ENCODE measurements at regions not wholly inside any gene's neighbourhood (a gene's known extent, or its start where the extent isn't known, plus 50 kb on each side); places are given as distances from the start of the nearest gene placed in this dataset.

DNA sequence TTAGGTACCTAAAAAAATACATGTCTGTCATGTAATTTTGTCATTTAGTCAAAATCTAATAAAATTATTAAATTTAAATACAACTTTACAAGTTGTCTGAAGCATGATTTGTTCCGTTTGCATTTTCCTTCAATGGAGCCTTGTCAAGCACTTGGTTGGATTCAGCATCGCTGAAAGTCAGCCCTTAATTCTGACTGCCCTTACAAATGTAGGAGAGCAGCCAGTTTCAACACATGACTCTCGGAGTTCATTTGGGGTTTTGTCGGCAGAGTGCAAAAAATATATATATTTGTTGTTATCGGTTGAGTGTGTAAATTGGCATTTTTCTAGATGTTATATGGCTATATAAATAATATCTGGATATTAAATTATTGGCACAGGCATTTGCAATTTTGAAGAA, 180.6 kb downstream of the RPS12 start:
- H4K20me1 ChIP-seq (ENCODE audit: insufficient read depth): no peaks in the 10 kb centered on the region
- H3K27ac ChIP-seq (ENCODE audit: low read depth in 2 of 2, low read length in 1 of 2): no peak overlapping the region
- H3K36me3 ChIP-seq (replicated peaks in 1 of 2; ENCODE audit: control insufficient read depth in 1 of 2, insufficient read depth in 2 of 2, low read length in 1 of 2): no peaks in the 10 kb centered on the region
- no peak overlapping the region for H3K9ac ChIP-seq
- H3K4me2 ChIP-seq: no peak overlapping the region
- H3K4me3 ChIP-seq (ENCODE audit: low read depth in 2 of 2, low read length in 1 of 2): no peak overlapping the region
- CTCF ChIA-PET: no interaction called here
- H3K4me1 ChIP-seq (ENCODE audit: control insufficient read depth in 1 of 2, insufficient read depth in 2 of 2, low read depth in 1 of 2, low read length in 1 of 2): no peaks in the 10 kb centered on the region
- DNase-seq: no peak
- TF ChIP-seq GATA2 (CRISPR knock-in tag; IDR thresholded peaks at IDR 0.05) (no peak), MXI1 (IDR thresholded peaks at IDR 0.05; ENCODE audit: low read depth, low read length) (no peak), CHD2 (IDR thresholded peaks at IDR 0.05; ENCODE audit: low read length, partially characterized antibody) (no peak), FOXM1 (IDR thresholded peaks at IDR 0.05; ENCODE audit: low read depth) (no peak), FOSL2 (IDR thresholded peaks at IDR 0.05; ENCODE audit: borderline replicate concordance, low read depth) (no peak), RCOR1 (IDR thresholded peaks at IDR 0.05; ENCODE audit: low read length) (no peak)
- TF ChIP-seq, protein P1, sequence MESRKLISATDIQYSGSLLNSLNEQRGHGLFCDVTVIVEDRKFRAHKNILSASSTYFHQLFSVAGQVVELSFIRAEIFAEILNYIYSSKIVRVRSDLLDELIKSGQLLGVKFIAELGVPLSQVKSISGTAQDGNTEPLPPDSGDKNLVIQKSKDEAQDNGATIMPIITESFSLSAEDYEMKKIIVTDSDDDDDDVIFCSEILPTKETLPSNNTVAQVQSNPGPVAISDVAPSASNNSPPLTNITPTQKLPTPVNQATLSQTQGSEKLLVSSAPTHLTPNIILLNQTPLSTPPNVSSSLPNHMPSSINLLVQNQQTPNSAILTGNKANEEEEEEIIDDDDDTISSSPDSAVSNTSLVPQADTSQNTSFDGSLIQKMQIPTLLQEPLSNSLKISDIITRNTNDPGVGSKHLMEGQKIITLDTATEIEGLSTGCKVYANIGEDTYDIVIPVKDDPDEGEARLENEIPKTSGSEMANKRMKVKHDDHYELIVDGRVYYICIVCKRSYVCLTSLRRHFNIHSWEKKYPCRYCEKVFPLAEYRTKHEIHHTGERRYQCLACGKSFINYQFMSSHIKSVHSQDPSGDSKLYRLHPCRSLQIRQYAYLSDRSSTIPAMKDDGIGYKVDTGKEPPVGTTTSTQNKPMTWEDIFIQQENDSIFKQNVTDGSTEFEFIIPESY (IDR thresholded peaks at IDR 0.05; ENCODE audit: borderline replicate concordance, low read depth): no peak
- TF ChIP-seq, protein P2, sequence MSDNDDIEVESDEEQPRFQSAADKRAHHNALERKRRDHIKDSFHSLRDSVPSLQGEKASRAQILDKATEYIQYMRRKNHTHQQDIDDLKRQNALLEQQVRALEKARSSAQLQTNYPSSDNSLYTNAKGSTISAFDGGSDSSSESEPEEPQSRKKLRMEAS (IDR thresholded peaks at IDR 0.05; ENCODE audit: low read depth): no peak
- POLR2A ChIA-PET: no interaction called here
- no peaks in the 10 kb centered on the region for H3F3A ChIP-seq (replicated peaks; ENCODE audit: insufficient read depth)
- no peak overlapping the region for H2AFZ ChIP-seq (ENCODE audit: low read depth)
- no peaks in the 10 kb centered on the region for H3K79me2 ChIP-seq (ENCODE audit: insufficient read depth)
- H3K27me3 ChIP-seq (ENCODE audit: insufficient read depth): no peaks in the 10 kb centered on the region
- no peaks in the 10 kb centered on the region for H3K9me3 ChIP-seq
- WGBS (ENCODE audit: low lambda C conversion rate): 72% methylated on average over 5 of the region's 5 CpGs
- no peaks in the 10 kb centered on the region for H3K9me2 ChIP-seq

DNA sequence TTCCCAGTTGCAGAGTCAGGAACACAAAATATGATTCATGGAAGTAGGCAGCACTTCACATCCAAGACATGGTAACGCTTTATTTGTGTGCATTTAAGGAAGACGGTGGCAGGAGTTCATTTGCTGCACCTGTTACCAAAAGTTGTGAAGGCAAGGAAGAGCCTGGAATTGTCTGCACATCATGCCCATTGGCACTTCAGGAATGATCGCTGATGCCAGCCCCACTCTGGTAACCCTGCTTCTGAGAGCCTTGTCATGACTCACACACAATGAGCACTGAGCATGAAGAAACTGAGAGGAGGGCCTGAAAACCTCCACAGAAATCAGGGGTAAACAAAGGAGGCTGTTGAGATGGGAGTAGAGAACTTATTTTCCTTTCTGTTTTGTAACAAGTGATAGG, 181.1 kb downstream of the RPS12 start:
- H3K27me3 ChIP-seq (ENCODE audit: insufficient read depth): no peaks in the 10 kb centered on the region
- TF ChIP-seq, protein P3, sequence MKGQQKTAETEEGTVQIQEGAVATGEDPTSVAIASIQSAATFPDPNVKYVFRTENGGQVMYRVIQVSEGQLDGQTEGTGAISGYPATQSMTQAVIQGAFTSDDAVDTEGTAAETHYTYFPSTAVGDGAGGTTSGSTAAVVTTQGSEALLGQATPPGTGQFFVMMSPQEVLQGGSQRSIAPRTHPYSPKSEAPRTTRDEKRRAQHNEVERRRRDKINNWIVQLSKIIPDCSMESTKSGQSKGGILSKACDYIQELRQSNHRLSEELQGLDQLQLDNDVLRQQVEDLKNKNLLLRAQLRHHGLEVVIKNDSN (IDR thresholded peaks at IDR 0.05; ENCODE audit: borderline replicate concordance, low read depth): no peak
- no peak for TF ChIP-seq FOXJ3 (CRISPR knock-in tag; IDR thresholded peaks at IDR 0.05)
- TF ChIP-seq EP300 (IDR thresholded peaks at IDR 0.05; ENCODE audit: borderline replicate concordance in 1 of 2, low read depth in 1 of 2, low read length in 1 of 2): no peak
- TF ChIP-seq ELF1 (IDR thresholded peaks at IDR 0.05): no peak
- TF ChIP-seq SIN3A (IDR thresholded peaks at IDR 0.05; ENCODE audit: borderline replicate concordance, low read depth, low read length): no peak
- no peak for TF ChIP-seq GABPA (IDR thresholded peaks at IDR 0.05; ENCODE audit: low read depth)
- TF ChIP-seq TCF12 (IDR thresholded peaks at IDR 0.05): no peak
- TF ChIP-seq, protein P4, sequence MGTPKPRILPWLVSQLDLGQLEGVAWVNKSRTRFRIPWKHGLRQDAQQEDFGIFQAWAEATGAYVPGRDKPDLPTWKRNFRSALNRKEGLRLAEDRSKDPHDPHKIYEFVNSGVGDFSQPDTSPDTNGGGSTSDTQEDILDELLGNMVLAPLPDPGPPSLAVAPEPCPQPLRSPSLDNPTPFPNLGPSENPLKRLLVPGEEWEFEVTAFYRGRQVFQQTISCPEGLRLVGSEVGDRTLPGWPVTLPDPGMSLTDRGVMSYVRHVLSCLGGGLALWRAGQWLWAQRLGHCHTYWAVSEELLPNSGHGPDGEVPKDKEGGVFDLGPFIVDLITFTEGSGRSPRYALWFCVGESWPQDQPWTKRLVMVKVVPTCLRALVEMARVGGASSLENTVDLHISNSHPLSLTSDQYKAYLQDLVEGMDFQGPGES (IDR thresholded peaks at IDR 0.05; ENCODE audit: low read depth, low read length): no peak
- TF ChIP-seq SMC3 (IDR thresholded peaks at IDR 0.05; ENCODE audit: low read depth, low read length): no peak
- TF ChIP-seq MEF2A (IDR thresholded peaks at IDR 0.05; ENCODE audit: borderline replicate concordance, low read depth): no peak
- TF ChIP-seq, protein P5, sequence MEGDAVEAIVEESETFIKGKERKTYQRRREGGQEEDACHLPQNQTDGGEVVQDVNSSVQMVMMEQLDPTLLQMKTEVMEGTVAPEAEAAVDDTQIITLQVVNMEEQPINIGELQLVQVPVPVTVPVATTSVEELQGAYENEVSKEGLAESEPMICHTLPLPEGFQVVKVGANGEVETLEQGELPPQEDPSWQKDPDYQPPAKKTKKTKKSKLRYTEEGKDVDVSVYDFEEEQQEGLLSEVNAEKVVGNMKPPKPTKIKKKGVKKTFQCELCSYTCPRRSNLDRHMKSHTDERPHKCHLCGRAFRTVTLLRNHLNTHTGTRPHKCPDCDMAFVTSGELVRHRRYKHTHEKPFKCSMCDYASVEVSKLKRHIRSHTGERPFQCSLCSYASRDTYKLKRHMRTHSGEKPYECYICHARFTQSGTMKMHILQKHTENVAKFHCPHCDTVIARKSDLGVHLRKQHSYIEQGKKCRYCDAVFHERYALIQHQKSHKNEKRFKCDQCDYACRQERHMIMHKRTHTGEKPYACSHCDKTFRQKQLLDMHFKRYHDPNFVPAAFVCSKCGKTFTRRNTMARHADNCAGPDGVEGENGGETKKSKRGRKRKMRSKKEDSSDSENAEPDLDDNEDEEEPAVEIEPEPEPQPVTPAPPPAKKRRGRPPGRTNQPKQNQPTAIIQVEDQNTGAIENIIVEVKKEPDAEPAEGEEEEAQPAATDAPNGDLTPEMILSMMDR (IDR thresholded peaks at IDR 0.05): no peak
- no peak for TF ChIP-seq NRF1 (IDR thresholded peaks at IDR 0.05; ENCODE audit: low read depth, low read length)
- TF ChIP-seq JUND (IDR thresholded peaks at IDR 0.05): no peak
- TF ChIP-seq TEAD4 (IDR thresholded peaks at IDR 0.05; ENCODE audit: borderline replicate concordance, insufficient read depth): no peak
- no peak overlapping the region for H3K9ac ChIP-seq
- no peaks in the 10 kb centered on the region for H4K20me1 ChIP-seq (ENCODE audit: insufficient read depth)
- H3F3A ChIP-seq (replicated peaks; ENCODE audit: insufficient read depth): no peaks in the 10 kb centered on the region
- ChIA-PET POLR2A (no interaction called here), CTCF (no interaction called here)
- DNase-seq: no peak
- no peaks in the 10 kb centered on the region for H3K9me3 ChIP-seq
- H3K27ac ChIP-seq (ENCODE audit: low read depth in 2 of 2, low read length in 1 of 2): no peak overlapping the region
- H3K4me1 ChIP-seq (ENCODE audit: control insufficient read depth in 1 of 2, insufficient read depth in 2 of 2, low read depth in 1 of 2, low read length in 1 of 2): no peaks in the 10 kb centered on the region
- H3K4me3 ChIP-seq (ENCODE audit: low read depth in 2 of 2, low read length in 1 of 2): no peak overlapping the region
- WGBS (ENCODE audit: low lambda C conversion rate): 65% methylated on average over 3 of the region's 3 CpGs
- no peak overlapping the region for H3K4me2 ChIP-seq
- no peak overlapping the region for H2AFZ ChIP-seq (ENCODE audit: low read depth)
- H3K9me2 ChIP-seq: no peaks in the 10 kb centered on the region
- no peaks in the 10 kb centered on the region for H3K79me2 ChIP-seq (ENCODE audit: insufficient read depth)
- no peaks in the 10 kb centered on the region for H3K36me3 ChIP-seq (replicated peaks in 1 of 2; ENCODE audit: control insufficient read depth in 1 of 2, insufficient read depth in 2 of 2, low read length in 1 of 2)

All from SK-N-SH (cell line).